Transverse colon (tissue), 4 donors: ENCODE measurements at regions not wholly inside any gene's neighbourhood (a gene's known extent, or its start where the extent isn't known, plus 50 kb on each side); places are given as distances from the start of the nearest gene placed in this dataset.

Experiments used
- CTCF ChIP-seq, 5 experiments: fragments of 200-600 bp in 3 of 5; fragments of 450-650 bp in 2 of 5; sonication (generic) in 3 of 5; IDR thresholded peaks; 1 replicate in 2 of 5; 2 replicates in 3 of 5; pipeline ENCODE4 v1.5.1; 2016 to 2017; ENCODE audit warnings: antibody characterized with exemption in 5 of 5, inconsistent platforms in 3 of 5, mild to moderate bottlenecking in 2 of 5, moderate library complexity in 1 of 5
- EP300 ChIP-seq: sonication (generic); formaldehyde crosslinking; IDR thresholded peaks from one replicate; pipeline ENCODE4 v1.6.1; 2017; ENCODE audit warnings: antibody characterized with exemption, low read depth
- POLR2AphosphoS5 ChIP-seq, 3 donors: sonication (generic); formaldehyde crosslinking; IDR thresholded peaks; one replicate each; pipeline ENCODE4 v1.6.1; 2016; ENCODE audit warnings: antibody characterized with exemption in 3 of 3

- TF ChIP-seq CTCF (IDR thresholded peaks at IDR 0.05) (no peak), EP300 (no peak), POLR2AphosphoS5 (IDR thresholded peaks at IDR 0.05) (no peak)
Measured at GRCh38 chr4:145390571-145390970, 91.1 kb upstream of the SMAD1 start.
